Hematopoietic multipotent progenitor cell treated with erythropoietin and hydrocortisone succinate and interleukin-3 and kit ligand, for 4 days (in vitro differentiated cells): ENCODE measurements at regions not wholly inside any gene's neighbourhood (a gene's known extent, or its start where the extent isn't known, plus 50 kb on each side); places are given as distances from the start of the nearest gene placed in this dataset.

Source experiments
- DNase-seq: peaks from one replicate; pipeline ENCODE4 v3.0.0-alpha.2; 2015

- DNase-seq: no peak
These were observed 651.6 kb downstream of the HTR1A start for GRCh38 chr5:63310644-63311043.

GRCh38 chr5:63306909-63307308 lies 655.3 kb downstream of the HTR1A start:
- DNase-seq: no peak

- DNase-seq: no peak
These were observed 668.9 kb downstream of the HTR1A start for GRCh38 chr5:63293317-63293716.

- no peak for DNase-seq
These were observed 675.5 kb downstream of the HTR1A start for GRCh38 chr5:63286724-63287123.

GRCh38 chr5:63263411-63263810 lies 684.8 kb downstream of the LRRC70 start:
- DNase-seq: no peak

GRCh38 chr5:63262185-63262981 lies 683.8 kb downstream of the LRRC70 start:
- no peak for DNase-seq

- no peak for DNase-seq
These were observed 683.1 kb downstream of the LRRC70 start for GRCh38 chr5:63261695-63262094.

GRCh38 chr5:63255594-63255993 lies 677.0 kb downstream of the LRRC70 start:
- no peak for DNase-seq

- no peak for DNase-seq
These were observed 672.3 kb downstream of the LRRC70 start for GRCh38 chr5:63250939-63251338.

GRCh38 chr5:63249960-63250359 lies 671.3 kb downstream of the LRRC70 start:
- no peak for DNase-seq

GRCh38 chr5:63247651-63248050 lies 669.0 kb downstream of the LRRC70 start:
- DNase-seq: no peak

GRCh38 chr5:63245271-63245670 lies 666.7 kb downstream of the LRRC70 start:
- DNase-seq: no peak

- no peak for DNase-seq
These were observed 661.6 kb downstream of the LRRC70 start for GRCh38 chr5:63240063-63240755.

- DNase-seq: no peak
These were observed 655.3 kb downstream of the LRRC70 start for GRCh38 chr5:63233911-63234310.

GRCh38 chr5:63233361-63233760 lies 654.7 kb downstream of the LRRC70 start:
- DNase-seq: no peak

- DNase-seq: no peak
These were observed 652.1 kb downstream of the LRRC70 start for GRCh38 chr5:63230754-63231153.

- no peak for DNase-seq
These were observed 649.5 kb downstream of the LRRC70 start for GRCh38 chr5:63228154-63228553.

GRCh38 chr5:63220244-63220643 lies 641.6 kb downstream of the LRRC70 start:
- DNase-seq: no peak

GRCh38 chr5:63217422-63217821 lies 638.8 kb downstream of the LRRC70 start:
- DNase-seq: no peak

GRCh38 chr5:63213256-63213655 lies 634.6 kb downstream of the LRRC70 start:
- DNase-seq: no peak

- DNase-seq: no peak
These were observed 633.0 kb downstream of the LRRC70 start for GRCh38 chr5:63211448-63212132.

- no peak for DNase-seq
These were observed 627.4 kb downstream of the LRRC70 start for GRCh38 chr5:63205976-63206375.

GRCh38 chr5:63201738-63202137 lies 623.1 kb downstream of the LRRC70 start:
- no peak for DNase-seq

GRCh38 chr5:63194126-63194525 lies 615.5 kb downstream of the LRRC70 start:
- DNase-seq: no peak
